ENCODE measurements at regions not wholly inside any gene's neighbourhood (a gene's known extent, or its start where the extent isn't known, plus 50 kb on each side); places are given as distances from the start of the nearest gene placed in this dataset.

DNA sequence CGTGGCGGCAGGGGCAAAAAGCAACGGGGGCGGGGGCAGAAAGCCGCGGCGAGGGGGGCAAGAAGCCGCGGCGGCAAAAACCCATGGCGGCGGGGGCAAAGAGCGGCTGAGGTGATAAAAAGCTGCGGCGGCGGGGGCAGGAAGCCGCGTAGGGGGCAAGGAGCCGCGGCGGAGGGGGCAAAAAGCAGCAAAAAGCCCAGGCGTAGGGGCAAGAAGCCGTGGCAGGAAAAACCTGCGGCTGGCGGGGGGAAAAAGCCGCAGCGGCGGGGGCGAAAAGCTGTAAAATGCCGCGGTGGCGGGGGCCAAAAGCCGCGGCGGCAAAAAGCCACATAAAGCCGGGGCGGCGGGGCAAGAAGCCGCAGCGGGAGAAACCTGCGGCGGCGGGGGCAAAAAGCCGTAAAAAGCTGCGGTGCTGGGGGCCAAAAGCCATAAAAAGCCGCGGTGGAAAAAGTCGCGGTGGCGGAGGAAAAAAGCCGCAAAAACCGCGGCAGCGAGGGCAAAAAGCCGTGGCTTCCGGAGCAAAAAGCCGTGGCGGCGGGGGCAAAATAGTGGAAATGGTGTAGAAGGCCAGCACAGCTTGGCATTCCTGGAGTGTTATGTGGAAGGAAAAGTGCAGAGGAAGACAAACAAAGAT lies 487.8 kb downstream of the ZNF33B start:
- TF ChIP-seq CTCF (IDR thresholded peaks at IDR 0.05; ENCODE audit: low read length) (no peak), EZH2 (IDR thresholded peaks at IDR 0.05; ENCODE audit: borderline replicate concordance, low read length) (no peak)

Measured in OCI-LY1 (cell line).